H1 (cell line): ENCODE measurements at regions not wholly inside any gene's neighbourhood (a gene's known extent, or its start where the extent isn't known, plus 50 kb on each side); places are given as distances from the start of the nearest gene placed in this dataset.

Source experiments
- EZH2 ChIP-seq: fragments of 200-600 bp; sonication (generic); IDR thresholded peaks from 2 replicates; pipeline ENCODE4 v1.7.1; 2012; ENCODE audit warnings: low read depth, mild to moderate bottlenecking, moderate library complexity, low read length, inconsistent platforms; ENCODE audit not compliant: severe bottlenecking
- JUND ChIP-seq: IDR thresholded peaks from 2 replicates; pipeline ENCODE4 v1.6.1; 2011; ENCODE audit warnings: mild to moderate bottlenecking, improper control_type of control experiment, low read length
- POLR2A ChIP-seq, 2 experiments: IDR thresholded peaks; 1 replicate in 1 of 2; 2 replicates in 1 of 2; pipeline ENCODE4 v1.6.1; 2011; ENCODE audit warnings: low read depth in 2 of 2, low read length in 2 of 2, mild to moderate bottlenecking in 2 of 2; ENCODE audit errors: control extremely low read depth in 1 of 2
- POLR2AphosphoS5 ChIP-seq: IDR thresholded peaks from 2 replicates; pipeline ENCODE4 v1.6.1; 2011; ENCODE audit warnings: low read depth, low read length
- RFX5 ChIP-seq: IDR thresholded peaks from 2 replicates; pipeline ENCODE4 v1.6.1; 2011; ENCODE audit warnings: low read depth, low read length, improper control_type of control experiment, borderline replicate concordance
- TF ChIP-seq, protein P1 (sequence below), 3 experiments: IDR thresholded peaks; 1 replicate in 2 of 3; 2 replicates in 1 of 3; pipeline versions ENCODE4 v1.5.1 to v1.6.1; 2011; ENCODE audit warnings: low read length in 3 of 3, mild to moderate bottlenecking in 3 of 3, inconsistent platforms in 2 of 3, low read depth in 1 of 3, moderate library complexity in 1 of 3; ENCODE audit not compliant: insufficient read depth in 1 of 3; ENCODE audit errors: control extremely low read depth in 1 of 3

GRCh38 chr4:42308247-42308646, 89.0 kb upstream of the SHISA3 start:
- TF ChIP-seq, protein P1, sequence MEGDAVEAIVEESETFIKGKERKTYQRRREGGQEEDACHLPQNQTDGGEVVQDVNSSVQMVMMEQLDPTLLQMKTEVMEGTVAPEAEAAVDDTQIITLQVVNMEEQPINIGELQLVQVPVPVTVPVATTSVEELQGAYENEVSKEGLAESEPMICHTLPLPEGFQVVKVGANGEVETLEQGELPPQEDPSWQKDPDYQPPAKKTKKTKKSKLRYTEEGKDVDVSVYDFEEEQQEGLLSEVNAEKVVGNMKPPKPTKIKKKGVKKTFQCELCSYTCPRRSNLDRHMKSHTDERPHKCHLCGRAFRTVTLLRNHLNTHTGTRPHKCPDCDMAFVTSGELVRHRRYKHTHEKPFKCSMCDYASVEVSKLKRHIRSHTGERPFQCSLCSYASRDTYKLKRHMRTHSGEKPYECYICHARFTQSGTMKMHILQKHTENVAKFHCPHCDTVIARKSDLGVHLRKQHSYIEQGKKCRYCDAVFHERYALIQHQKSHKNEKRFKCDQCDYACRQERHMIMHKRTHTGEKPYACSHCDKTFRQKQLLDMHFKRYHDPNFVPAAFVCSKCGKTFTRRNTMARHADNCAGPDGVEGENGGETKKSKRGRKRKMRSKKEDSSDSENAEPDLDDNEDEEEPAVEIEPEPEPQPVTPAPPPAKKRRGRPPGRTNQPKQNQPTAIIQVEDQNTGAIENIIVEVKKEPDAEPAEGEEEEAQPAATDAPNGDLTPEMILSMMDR (IDR thresholded peaks at IDR 0.05; ENCODE audit: control extremely low read depth in 1 of 3, insufficient read depth in 1 of 3, low read depth in 1 of 3, low read length in 3 of 3), result no peak
- TF ChIP-seq RFX5 (no peak), EZH2 (no peak), JUND (no peak), POLR2A (IDR thresholded peaks at IDR 0.05; ENCODE audit: control extremely low read depth in 1 of 2, low read depth in 2 of 2, low read length in 2 of 2) (no peak), POLR2AphosphoS5 (no peak)
